AG04450 (cell line): ENCODE measurements at regions not wholly inside any gene's neighbourhood (a gene's known extent, or its start where the extent isn't known, plus 50 kb on each side); places are given as distances from the start of the nearest gene placed in this dataset.

Source experiments
- CTCF ChIA-PET: fragments of 300-600, 350-600 bp; formaldehyde crosslinking; extraction: SDS; loops from one replicate; lab custom pipeline; 2022; ENCODE audit warnings: antibody characterized with exemption, inconsistent platforms; lab: Charles Lee
- POLR2A ChIA-PET: fragments of 350-600 bp; formaldehyde crosslinking; extraction: SDS; loops from one replicate; lab custom pipeline; 2021; ENCODE audit warnings: antibody characterized with exemption, inconsistent platforms; lab: Yijun Ruan, JAX
- DNase-seq: peaks from one replicate; pipeline ENCODE4 v3.0.0-alpha.2; 2011; ENCODE audit warnings: low read depth, low spot score
- H3K27ac ChIP-seq: one replicate; pipeline ENCODE4 v1.5.1; 2012; ENCODE audit warnings: low read depth, low read length, control low read depth
- H3K27me3 ChIP-seq: one replicate; pipeline ENCODE4 v1.6.0; 2012; ENCODE audit warnings: low read length; ENCODE audit not compliant: control insufficient read depth, insufficient read depth
- H3K4me3 ChIP-seq: 2 replicates; pipeline ENCODE4 v1.5.1; 2011; ENCODE audit warnings: mild to moderate bottlenecking, low read depth, low read length, control low read depth
- H3K9me3 ChIP-seq: 2 replicates; pipeline ENCODE4 v1.5.1; 2012; ENCODE audit warnings: low read length; ENCODE audit not compliant: control insufficient read depth, insufficient read depth
- TF ChIP-seq, protein P1 (sequence below): IDR thresholded peaks from 2 replicates; pipeline ENCODE4 v1.5.1; 2011; ENCODE audit warnings: low read depth, low read length, control low read depth, inconsistent platforms

DNA sequence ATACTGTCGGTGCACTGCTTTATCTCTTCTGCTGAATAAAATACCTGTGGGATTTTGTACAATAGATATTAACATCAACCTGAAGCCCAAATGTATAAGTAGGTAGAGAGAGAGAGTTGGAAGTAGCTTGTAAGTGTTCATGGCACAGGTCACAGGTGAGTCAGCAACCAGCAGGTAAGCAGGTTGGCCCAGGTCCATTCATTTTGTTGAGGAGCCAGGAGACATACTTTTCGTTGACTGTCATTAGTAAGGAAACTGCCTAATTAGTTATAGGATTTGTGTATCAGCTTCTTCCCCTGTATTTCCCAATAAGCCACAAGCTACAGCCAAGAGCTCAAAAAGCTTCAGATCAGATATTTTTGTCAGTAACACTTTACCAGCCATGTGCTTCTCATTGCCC, 650.8 kb downstream of the IRX1 start:
- ChIA-PET POLR2A (no interaction called here), CTCF (no interaction called here)
- no peak for DNase-seq

DNA sequence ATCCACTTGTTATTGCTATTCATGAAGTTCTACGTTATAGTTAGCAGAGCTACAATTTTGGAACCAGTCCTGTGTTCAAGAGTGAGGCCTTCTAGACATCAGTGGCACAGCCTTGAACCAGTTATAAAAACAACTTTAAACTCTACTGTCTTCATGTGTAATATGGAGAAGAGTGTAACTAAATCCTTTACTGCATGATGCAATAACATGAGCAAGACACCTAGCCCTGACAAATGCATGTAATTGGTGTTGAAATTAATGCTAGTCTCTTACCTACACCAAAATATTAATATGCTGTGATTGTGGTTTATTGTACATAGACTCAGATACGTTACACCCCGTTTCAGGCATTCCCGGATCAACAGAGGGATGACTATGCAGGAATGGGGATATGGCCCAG, 654.6 kb downstream of the IRX1 start:
- no peak overlapping the region for H3K4me3 ChIP-seq
- H3K27me3 ChIP-seq, result no peaks in the 10 kb centered on the region
- TF ChIP-seq, protein P1, sequence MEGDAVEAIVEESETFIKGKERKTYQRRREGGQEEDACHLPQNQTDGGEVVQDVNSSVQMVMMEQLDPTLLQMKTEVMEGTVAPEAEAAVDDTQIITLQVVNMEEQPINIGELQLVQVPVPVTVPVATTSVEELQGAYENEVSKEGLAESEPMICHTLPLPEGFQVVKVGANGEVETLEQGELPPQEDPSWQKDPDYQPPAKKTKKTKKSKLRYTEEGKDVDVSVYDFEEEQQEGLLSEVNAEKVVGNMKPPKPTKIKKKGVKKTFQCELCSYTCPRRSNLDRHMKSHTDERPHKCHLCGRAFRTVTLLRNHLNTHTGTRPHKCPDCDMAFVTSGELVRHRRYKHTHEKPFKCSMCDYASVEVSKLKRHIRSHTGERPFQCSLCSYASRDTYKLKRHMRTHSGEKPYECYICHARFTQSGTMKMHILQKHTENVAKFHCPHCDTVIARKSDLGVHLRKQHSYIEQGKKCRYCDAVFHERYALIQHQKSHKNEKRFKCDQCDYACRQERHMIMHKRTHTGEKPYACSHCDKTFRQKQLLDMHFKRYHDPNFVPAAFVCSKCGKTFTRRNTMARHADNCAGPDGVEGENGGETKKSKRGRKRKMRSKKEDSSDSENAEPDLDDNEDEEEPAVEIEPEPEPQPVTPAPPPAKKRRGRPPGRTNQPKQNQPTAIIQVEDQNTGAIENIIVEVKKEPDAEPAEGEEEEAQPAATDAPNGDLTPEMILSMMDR, result no peak
- peaks cover 16% of the 10 kb centered on the region for H3K9me3 ChIP-seq
- ChIA-PET CTCF (no interaction called here), POLR2A (no interaction called here)
- no peak overlapping the region for H3K27ac ChIP-seq
- DNase-seq, result no peak

More for the DNA sequence above, 650.8 kb downstream of the IRX1 start:
- TF ChIP-seq, protein P1, result no peak
- Histone ChIP-seq H3K9me3 (peaks cover 17% of the 10 kb centered on the region), H3K4me3 (no peak overlapping the region), H3K27ac (no peak overlapping the region), H3K27me3 (no peaks in the 10 kb centered on the region)

DNA sequence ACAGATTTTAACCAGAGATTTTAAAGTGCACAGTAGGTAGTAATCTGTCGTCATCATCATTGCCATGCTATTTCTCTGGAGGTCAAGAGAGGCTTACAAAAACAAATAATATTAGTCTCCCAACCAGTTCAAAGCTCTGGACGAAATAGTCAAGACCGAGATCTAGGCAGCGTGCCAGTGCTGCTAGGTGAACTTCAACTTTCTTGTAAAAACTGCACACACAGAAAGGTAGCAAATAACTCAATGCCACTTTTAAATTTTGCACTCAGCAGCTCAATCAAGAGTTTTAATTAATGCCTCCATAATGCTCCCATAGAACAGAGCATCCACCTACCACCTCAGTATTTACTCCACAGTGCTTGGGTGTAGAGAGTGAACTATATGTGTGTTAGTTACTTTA, 656.8 kb downstream of the IRX1 start:
- DNase-seq, result no peak
- H3K27me3 ChIP-seq, result no peaks in the 10 kb centered on the region
- TF ChIP-seq, protein P1, result no peak
- ChIA-PET POLR2A (no interaction called here), CTCF (no interaction called here)
- peaks cover 19% of the 10 kb centered on the region for H3K9me3 ChIP-seq
- H3K4me3 ChIP-seq, result no peak overlapping the region
- H3K27ac ChIP-seq, result no peak overlapping the region

DNA sequence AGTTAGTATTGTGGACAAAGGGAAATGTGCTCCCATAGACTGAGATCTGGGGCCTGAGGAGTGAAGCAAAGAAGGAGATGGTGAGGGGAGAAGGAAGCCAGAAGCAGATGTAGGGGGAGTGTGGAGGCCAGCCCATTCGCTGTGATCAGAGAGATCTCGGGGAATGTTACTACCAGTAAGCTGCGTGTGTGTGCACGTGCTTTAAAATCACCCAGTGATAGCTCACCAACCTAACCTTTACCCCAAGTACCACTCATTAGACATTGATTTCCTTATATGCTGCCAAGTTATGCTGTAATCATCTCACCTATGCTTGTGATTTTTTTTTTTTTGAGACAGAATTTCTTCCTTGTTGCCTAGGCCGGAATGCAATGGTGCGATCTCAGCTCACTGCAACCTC, 659.1 kb downstream of the IRX1 start:
- POLR2A ChIA-PET, result no interaction called here
- no peak overlapping the region for H3K27ac ChIP-seq
- CTCF ChIA-PET, result no interaction called here
- H3K4me3 ChIP-seq, result no peak overlapping the region
- TF ChIP-seq, protein P1, result no peak
- H3K27me3 ChIP-seq, result no peaks in the 10 kb centered on the region
- H3K9me3 ChIP-seq, result peaks cover 23% of the 10 kb centered on the region
- no peak for DNase-seq

DNA sequence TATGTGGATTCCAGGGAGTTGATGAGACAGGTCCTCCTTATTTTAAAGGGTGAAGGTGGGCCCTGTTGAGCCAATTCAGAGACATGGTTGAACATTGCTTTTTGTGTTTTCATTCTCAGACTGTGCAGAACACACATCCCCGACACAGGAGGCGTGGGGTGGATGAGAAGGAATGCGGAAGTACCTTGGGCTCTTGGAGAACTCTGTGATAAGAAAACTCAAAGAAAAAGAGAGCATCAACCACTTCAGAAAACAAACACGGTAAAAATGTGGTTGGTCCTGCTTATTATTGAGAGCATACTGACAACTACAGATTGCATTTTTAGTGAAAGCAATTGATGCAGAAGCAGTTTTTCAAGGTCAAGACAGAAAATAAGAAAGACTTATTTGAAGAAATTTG, 659.8 kb downstream of the IRX1 start:
- Histone ChIP-seq H3K9me3 (peaks cover 23% of the 10 kb centered on the region), H3K27me3 (no peaks in the 10 kb centered on the region), H3K4me3 (no peak overlapping the region), H3K27ac (no peak overlapping the region)
- no peak for DNase-seq
- ChIA-PET POLR2A (no interaction called here), CTCF (no interaction called here)
- TF ChIP-seq, protein P1, result no peak
